Ramos (cell line): ENCODE measurements at regions not wholly inside any gene's neighbourhood (a gene's known extent, or its start where the extent isn't known, plus 50 kb on each side); places are given as distances from the start of the nearest gene placed in this dataset.

Experiments
- in situ Hi-C: fragments of 300-500 bp; cut with MboI; formaldehyde crosslinking; loops from one replicate; pipeline ENCODE4 v1.14.3; 2022; ENCODE audit warnings: low sequenced_read_pairs; ENCODE audit not compliant: unreplicated experiment

DNA sequence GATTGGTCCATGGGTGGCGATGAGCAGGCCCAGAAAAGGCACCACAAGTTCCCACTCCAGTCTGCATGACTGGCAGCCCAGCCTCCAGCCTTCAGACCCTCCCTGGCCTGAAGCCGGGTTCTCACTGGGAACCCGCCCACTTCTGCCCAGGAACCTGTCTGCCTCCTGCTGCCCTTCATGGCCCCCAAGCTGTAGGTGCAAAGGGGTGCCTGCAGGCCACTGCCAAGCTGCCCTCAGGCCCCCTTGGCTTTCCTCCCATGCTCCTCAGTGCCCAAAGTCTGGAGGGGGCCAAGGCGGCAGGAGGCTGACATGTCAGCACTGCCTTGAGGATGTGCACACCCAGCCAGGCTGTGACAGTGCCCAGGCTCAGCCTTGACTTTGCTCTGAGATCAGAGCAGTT lies 488.5 kb upstream of the THBS1 start:
- in situ Hi-C loops, result no loop called here

DNA sequence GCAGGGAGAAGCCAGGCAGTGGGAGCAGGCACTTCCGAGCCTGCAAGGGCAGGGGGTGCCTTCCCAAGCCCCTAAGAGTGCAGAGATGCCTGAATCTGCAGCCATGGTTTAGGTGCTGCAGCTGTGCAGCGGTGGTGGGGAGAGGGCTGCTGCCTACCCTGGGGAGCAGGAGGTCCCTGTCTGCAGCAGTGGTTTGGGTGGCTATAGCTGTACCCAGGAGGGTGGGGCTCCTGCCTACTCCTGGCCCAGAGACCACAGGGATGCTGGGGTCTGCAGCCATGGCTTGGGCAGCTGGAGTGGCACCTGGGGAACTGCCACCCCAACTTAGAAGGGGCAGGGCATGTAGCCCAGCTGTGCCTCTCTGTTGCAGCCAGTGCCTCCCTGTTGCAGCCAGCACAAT lies 488.1 kb upstream of the THBS1 start:
- in situ Hi-C loops, result no loop called here

DNA sequence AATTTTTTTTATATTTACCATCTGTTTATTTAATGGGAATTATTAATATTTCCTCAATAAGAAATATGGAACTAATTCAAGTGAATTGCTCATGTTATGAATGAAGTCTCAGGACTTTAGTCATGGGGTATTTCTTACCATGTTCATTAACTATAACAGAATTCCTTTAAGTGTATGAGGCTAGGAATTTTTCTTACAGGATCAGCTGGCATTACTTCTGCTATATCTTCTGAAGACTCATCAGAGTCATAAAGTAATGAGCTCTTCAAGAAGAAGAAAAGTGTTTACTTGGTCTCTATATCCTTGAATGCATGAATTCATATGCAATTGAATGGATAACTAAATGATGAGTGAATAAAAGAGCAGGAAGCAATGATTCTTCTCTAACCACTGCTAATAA lies 486.8 kb upstream of the THBS1 start:
- in situ Hi-C loops, result no loop called here

GRCh38 chr15:39095218-39095879 lies 485.5 kb upstream of the THBS1 start:
- in situ Hi-C loops, result no loop called here

DNA sequence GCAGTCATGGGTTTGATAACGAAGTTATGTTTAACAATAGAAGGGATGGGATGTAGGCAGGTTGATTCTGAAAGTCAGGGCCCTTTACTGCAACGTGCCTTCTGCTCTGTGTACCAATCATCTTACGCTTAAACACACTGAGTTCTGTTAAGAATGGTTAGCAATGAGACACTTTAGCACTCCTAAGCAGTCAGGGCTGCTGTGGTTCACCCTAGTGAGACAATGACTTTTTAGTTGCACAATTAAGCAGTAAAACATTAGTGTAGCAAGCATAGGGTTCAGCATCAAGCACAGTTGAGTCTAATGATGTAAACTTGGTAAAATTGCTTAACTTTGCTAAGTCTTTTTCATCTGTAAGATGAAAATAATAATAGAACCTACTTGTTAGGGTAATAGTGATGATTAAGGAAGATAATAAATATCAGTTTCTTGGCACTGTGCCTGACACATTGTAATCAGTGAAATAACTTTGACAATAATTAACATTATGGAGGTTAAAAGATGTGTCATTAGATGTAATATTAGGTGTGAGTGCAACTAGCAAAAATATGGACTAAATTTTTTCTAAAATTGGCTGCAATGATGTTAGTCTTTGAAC lies 484.2 kb upstream of the THBS1 start:
- in situ Hi-C loops, result no loop called here

DNA sequence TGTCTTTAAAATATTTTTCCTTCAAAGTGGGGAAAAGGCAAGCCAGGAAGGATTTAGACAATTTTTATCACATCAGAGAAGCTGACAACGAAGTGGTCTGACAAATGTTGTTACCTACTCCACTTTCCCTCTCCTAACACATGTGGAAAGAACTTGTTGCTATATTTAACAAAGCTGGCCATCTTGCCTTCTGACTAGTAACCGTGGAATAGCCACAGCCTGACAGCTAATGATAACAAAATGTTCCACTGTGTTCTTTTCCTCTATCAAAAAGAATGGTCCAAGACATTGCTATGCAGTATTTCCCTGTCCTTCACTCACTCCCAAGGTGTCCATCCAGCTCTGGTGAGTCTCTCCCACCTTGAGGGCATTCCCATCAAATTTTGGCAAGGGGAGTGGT lies 481.4 kb upstream of the THBS1 start:
- in situ Hi-C loops, result no loop called here

DNA sequence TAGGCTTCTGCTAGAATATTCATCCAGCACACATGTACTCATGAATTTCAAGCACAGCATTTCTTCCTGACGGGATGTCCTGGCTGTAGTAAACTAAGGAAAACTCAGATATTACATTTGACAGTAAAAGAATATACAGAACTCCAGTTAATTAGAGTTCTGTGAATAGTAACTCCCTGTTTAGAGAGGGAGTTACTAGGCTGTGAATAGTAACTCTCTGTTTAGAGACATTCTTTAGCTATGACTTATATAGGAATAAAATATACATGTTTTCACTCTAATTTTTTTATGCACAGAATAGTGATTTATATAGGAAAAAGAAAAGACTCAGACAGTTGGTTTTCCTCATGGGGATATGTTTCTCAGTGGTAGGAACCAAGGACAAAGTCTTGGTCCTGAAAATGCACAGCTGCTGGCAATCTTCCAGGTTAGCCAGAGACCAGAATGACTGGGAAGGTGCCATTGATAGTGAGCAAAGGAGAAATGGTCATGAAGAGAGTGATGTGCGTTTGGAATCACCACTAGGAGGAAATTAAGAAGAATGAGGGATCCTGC lies 480.7 kb upstream of the THBS1 start:
- in situ Hi-C loops, result no loop called here

DNA sequence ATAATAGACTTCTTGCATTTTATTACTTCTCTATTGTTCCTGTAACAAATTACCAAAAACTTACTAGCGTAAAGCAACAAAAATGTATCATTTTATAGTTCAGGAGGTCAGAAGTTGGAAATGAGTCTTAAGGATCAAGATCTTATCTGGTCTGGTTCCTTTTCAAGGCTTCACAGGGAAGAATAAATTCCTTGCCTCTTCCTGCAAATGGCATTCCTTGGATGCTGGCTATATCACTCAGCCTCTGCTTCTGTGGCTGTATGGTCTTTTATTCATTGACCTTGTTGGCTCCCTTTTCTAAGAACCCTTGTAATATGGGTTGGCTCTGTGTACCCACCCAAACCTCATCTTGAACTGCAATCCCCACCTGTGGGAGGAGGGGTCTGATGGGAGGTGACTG lies 478.4 kb upstream of the THBS1 start:
- in situ Hi-C loops, result no loop called here

GRCh38 chr15:39106950-39107349 lies 473.9 kb upstream of the THBS1 start:
- in situ Hi-C loops, result no loop called here

DNA sequence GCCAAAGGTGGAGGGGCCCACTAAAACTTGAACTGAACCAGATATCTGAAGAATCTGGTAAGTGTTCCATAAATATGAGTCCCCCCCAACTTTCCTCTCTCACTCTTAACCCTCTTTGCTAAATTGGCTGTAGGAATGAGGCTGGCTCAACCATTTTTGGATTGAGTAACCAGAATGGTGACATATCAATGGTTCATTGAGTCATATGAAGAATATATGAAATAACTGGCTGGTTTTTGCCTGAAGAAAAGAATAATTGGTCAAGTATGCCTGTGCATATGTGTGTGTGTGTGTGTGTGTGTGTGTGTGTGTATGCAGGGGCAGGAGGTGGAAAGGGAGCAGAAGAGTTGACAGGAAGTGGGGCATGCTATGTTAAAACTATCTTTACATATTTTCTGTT lies 472.9 kb upstream of the THBS1 start:
- in situ Hi-C loops, result no loop called here

- in situ Hi-C loops, result no loop called here
Measured at GRCh38 chr15:39110336-39110735, 470.5 kb upstream of the THBS1 start.

- in situ Hi-C loops, result no loop called here
Measured at GRCh38 chr15:39110746-39111145, 470.1 kb upstream of the THBS1 start.

DNA sequence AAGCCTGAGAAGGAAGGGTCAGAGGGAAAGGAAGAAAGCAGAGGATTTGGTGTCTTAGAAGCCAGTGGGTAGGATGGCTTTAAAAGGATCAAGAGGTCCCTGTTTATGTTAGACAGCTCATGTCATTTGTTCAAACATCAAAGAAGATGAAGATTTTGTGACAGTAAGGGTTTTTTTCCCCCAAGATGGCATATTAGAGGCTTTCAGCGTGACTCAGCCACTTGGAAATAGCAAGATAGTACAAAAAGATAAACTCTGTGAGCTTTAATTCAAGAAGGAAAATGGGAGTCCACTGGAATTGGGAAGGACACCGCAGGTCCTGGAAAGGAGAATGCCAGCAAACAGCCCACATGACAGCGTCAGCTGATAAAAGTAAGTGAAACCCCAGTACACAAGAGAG lies 467.1 kb upstream of the THBS1 start:
- in situ Hi-C loops, result no loop called here

DNA sequence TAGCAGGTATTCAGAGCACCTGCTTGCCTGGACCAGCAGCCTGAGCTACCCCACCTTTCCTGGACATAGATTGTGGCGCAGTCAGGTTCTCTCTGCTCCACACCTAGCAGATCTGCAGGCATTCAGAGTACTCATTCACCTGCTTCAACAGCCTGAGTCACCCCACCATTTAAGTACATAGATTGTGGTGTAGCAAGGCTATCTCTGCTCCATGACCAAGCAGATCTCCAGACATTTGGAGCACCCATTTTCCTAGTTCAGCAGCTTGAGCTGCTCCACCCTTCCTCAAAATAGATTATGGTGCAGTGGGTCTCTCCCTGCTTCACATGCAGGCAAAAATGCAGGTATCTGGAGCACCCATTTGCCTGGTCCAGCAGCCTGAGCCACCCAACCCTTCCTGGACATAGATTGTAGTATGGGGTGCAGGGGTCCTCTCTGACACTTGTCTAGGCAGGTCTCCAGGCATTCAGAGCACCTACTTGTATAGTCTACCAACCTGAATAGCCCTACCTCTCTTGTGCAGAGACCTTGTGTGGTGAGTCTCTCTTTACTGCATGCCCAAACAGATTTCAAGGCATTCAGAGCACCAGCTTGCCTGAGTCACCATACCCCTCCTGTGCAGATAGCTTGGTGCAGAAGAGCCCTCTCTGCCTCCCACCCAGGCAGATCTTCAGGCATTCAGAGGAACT lies 466.0 kb upstream of the THBS1 start:
- in situ Hi-C loops, result no loop called here

DNA sequence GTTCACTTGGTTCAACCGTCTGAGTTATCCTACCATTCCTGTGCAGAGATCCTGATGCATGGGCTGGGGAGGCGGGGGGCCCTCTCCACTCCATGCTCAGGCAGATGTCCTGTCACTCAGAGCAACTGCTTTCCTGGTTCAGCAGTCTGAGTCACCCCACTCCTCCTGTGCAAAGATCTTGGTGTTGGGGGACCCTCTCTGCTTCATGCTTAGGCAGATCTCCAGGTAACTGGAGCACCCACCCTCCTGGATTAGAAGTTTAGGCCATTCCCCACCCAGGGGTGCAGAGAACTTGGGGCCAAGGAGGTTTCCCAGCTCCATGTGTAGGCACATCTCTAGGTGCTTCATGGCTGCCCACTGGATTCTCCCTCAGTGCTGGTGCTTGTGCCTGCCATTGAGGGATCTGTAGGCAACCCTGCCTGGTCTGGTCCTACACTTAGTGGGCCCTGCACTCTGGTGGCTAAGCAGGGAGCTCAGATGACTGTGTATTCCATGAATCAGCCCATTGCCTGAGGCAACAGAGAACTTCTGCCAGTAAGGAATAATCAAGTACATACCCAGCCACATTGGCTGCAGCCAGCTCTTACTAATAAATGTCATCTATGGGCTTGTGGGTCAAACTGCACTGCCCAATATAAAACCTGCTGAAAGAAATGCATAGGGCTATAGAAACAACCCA lies 465.4 kb upstream of the THBS1 start:
- in situ Hi-C loops, result no loop called here

GRCh38 chr15:39118510-39118909 lies 462.4 kb upstream of the THBS1 start:
- in situ Hi-C loops, result no loop called here

- in situ Hi-C loops, result loop anchor here (10.0 kb wide), 1 partner anchor 451 kb away; no protein-coding TSS in a partner anchor
Measured at GRCh38 chr15:39124155-39124552, 456.7 kb upstream of the THBS1 start.

DNA sequence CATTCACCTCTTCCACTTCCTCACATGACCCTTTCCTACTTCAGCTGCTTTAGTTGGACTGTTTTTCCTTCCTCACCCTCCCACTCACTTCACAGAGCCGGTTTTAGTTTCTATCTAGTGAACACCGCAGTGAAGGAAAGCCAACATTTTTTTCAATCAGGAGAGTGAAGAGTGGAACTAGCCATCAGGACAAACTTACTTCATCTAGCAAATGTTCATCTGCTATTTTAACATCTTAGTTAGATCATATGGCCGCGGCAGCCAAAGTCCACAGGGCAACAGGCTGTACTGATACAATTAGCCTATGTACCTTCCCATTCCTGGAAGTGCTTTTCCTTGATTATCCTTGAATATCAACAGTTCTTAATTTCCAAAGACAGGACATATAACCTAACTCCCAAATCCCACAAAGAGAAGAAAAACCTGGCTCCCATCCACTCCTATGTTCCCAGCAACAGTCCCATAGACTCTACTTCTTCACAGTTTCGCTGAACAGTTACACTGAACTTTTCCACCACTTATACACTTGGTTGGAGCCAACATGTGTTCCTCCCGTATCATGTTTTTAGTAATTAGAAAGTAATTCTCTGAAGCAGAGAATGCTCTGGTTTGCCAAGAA lies 456.2 kb upstream of the THBS1 start:
- in situ Hi-C loops, result loop anchor here (10.0 kb wide), 1 partner anchor 450 kb away; no protein-coding TSS in a partner anchor

DNA sequence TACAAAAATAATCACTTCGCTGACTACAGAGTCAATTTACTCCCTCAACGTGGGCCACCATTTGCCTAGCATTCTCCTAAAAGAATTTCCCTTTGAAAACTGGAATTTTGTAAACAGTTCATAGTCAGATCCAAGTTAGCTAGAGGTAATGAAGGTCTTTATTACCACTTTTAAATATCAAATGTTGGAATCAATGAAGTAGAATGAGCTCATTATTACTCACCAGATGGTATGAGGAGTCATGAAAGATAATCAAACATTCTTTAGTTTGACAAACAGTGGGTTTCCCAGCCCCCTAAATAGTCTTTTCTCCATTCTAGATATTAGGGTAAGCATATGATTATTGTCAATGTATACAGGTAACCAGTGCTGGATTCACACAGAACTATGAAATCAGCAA lies 455.7 kb upstream of the THBS1 start:
- in situ Hi-C loops, result loop anchor here (10.0 kb wide), 1 partner anchor 450 kb away; no protein-coding TSS in a partner anchor

GRCh38 chr15:39125904-39126303 lies 455.0 kb upstream of the THBS1 start:
- in situ Hi-C loops, result loop anchor here (10.0 kb wide), 1 partner anchor 449 kb away; no protein-coding TSS in a partner anchor
